ENCODE measurements at regions not wholly inside any gene's neighbourhood (a gene's known extent, or its start where the extent isn't known, plus 50 kb on each side); places are given as distances from the start of the nearest gene placed in this dataset.

GRCh38 chr4:80135702-80136058, 61.6 kb upstream of the PRDM8 start:
- ATAC-seq = no peak
- Histone ChIP-seq H3K36me3 (ENCODE audit: low read depth) (no peaks in the 10 kb centered on the region), H3K4me3 (no peak overlapping the region), H3K9me3 (no peaks in the 10 kb centered on the region), H3K4me1 (ENCODE audit: low read depth) (no peaks in the 10 kb centered on the region)
- DNase-seq = no peak
- TF ChIP-seq CTCF (IDR thresholded peaks at IDR 0.05) = no peak
- intact Hi-C loops (cut with DNase I, micrococcal nuclease) = no loop called here

- H3K36me3 ChIP-seq (ENCODE audit: low read depth) = no peaks in the 10 kb centered on the region
- intact Hi-C loops (cut with DNase I, micrococcal nuclease) = no loop called here
- ATAC-seq (peak; percentile 88), DNase-seq (no peak)
- H3K9me3 ChIP-seq = no peaks in the 10 kb centered on the region
- H3K4me1 ChIP-seq (ENCODE audit: low read depth) = no peaks in the 10 kb centered on the region
- H3K4me3 ChIP-seq = no peak overlapping the region
- no peak for TF ChIP-seq CTCF (IDR thresholded peaks at IDR 0.05)
Measured at GRCh38 chr4:80134936-80135701, 62.1 kb upstream of the ANTXR2 start.

- H3K4me3 ChIP-seq = no peak overlapping the region
- no peaks in the 10 kb centered on the region for H3K4me1 ChIP-seq (ENCODE audit: low read depth)
- H3K9me3 ChIP-seq = no peaks in the 10 kb centered on the region
- TF ChIP-seq CTCF (IDR thresholded peaks at IDR 0.05) = no peak
- no peak for ATAC-seq
- DNase-seq = no peak
- intact Hi-C loops (cut with DNase I, micrococcal nuclease) = no loop called here
- H3K36me3 ChIP-seq (ENCODE audit: low read depth) = no peaks in the 10 kb centered on the region
Measured at GRCh38 chr4:80133240-80133783, 60.3 kb upstream of the ANTXR2 start.

GRCh38 chr4:80129785-80130184, 56.8 kb upstream of the ANTXR2 start:
- DNase-seq (no peak), ATAC-seq (no peak)
- intact Hi-C loops (cut with DNase I, micrococcal nuclease) = no loop called here
- Histone ChIP-seq H3K36me3 (ENCODE audit: low read depth) (no peaks in the 10 kb centered on the region), H3K4me3 (no peak overlapping the region), H3K9me3 (no peaks in the 10 kb centered on the region), H3K4me1 (ENCODE audit: low read depth) (no peaks in the 10 kb centered on the region)
- no peak for TF ChIP-seq CTCF (IDR thresholded peaks at IDR 0.05)

- intact Hi-C loops (cut with DNase I, micrococcal nuclease) = no loop called here
- ATAC-seq (no peak), DNase-seq (no peak)
- Histone ChIP-seq H3K4me1 (ENCODE audit: low read depth) (no peaks in the 10 kb centered on the region), H3K4me3 (no peak overlapping the region), H3K9me3 (no peaks in the 10 kb centered on the region), H3K36me3 (ENCODE audit: low read depth) (no peaks in the 10 kb centered on the region)
- TF ChIP-seq CTCF (IDR thresholded peaks at IDR 0.05) = no peak
Measured at GRCh38 chr4:80128941-80129340, 55.9 kb upstream of the ANTXR2 start.

Data from mucosa of descending colon (tissue), 3 donors.